ENCODE measurements at regions not wholly inside any gene's neighbourhood (a gene's known extent, or its start where the extent isn't known, plus 50 kb on each side); places are given as distances from the start of the nearest gene placed in this dataset.
"Not testable (repeated sequence)": the region's sequence is repeated elsewhere in the genome, so short reads cannot be mapped to it uniquely, and the experiment has no call there.

GRCh38 chr2:174697255-174697654 lies 67.0 kb downstream of the CHRNA1 start:
- peak; percentile 76 for DNase-seq

GRCh38 chr2:174694920-174695319 lies 69.4 kb downstream of the CHRNA1 start:
- DNase-seq: no peak

DNA sequence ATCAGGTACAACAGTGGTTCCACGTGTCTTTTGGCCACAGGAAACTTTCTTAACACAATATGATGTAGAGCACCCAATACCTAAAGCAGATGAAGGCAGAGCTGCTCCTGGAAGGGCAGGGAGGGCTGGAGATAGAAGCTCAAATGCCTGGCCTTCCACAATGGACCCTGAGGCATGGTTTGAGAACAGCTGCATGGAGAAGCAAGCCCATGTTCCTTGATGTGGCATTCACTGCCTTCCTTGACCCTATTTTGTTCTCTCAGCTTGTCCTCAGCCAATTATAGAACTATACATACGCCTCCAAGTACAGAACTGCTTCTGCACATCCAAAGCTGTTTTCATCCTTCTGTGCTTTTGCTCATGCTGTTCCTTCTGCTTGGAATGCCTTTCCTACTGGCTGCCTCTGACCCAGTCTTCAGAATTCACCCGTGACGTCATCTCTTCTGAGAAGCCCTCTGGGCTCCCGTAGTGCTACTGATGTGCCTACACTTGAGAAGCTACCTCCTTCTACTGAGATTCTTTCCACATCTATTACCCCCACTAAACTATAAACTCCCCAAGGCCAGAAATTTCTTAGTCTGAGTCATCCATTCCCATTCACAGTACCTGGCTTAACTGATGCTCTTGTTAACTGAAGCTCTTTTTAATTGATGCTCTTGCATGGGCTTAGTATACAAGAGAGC lies 69.9 kb downstream of the CHRNA1 start:
- DNase-seq: no peak

DNA sequence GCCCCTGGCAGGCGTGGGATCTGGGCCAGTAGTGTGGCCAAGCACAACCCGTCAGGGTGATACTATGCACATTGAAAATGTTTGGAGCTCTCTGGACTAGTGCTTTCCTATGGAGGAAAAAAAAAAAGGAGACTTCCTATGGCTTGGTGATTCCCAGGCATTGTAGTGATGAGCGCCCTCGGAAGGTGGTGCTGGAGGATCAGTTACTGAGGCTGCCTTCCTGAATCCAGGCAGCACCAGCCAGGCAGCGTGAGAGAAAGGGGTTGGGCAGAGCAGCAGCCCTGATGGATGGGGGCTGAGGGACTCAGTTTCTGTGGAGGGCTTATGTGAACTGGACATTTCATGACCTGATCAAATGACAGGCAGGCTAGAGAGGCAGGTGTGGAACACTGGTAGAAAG lies 70.9 kb downstream of the CHRNA1 start:
- DNase-seq: no peak

DNA sequence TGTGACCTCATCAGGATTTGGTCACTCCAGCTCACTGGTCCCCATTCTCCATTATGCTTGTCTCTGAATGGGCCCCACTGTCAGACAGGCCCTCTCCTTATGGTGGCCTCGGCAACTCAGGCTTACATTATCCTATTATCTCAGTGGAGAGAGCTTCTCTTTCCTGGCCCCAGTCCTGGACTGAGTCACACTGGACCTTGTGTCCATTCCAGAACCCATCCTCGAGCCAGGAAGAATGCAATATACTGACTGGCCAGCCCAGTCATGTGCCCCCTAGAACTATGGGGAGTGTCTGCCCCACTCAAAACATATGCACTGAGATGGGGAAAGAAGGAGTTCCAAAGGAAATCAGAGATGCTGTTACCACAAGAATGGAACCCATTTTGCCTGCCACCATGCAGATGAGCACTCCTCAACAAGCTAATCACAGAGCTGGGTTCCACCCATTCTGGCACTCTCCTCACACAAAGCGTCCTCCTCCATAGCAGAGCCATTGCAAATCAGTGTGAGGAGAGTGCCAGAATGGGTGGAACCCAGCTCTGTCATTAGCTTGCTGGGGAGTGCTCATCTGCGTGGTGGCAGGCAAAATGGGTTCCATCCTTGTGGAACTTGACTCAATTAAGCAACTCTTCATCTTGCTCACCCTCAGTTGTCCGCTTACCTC lies 71.9 kb downstream of the CHRNA1 start:
- DNase-seq: no peak

DNA sequence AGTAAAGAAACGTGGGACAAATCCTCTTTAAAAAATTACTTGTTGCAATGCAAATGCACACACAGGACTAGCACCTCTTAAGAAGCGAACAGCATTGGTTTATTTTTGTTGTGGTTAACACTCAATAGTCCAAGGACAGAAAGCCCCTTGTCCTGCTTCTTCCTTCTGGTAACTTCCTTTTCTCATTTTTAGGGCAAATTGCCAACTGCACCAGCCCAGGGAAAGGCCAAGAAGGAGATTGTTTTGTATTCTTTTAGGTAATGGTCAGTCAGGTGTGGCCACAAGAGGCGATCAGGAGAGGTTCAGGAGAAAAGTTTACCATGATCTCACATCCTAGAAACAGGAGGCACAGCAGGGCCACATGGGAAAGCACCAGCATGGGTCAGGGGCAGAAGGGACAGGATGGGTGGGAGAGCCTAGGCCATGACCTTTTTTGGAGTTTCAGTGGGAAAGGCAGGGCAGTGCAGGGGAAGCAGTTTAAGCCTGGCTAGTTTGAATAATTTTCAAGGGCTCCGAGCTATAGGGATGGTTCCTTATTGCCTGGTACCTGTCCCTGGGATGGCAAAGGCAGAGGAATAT lies 73.0 kb downstream of the CHRNA1 start:
- no peak for DNase-seq

- DNase-seq: no peak
Measured at GRCh38 chr2:174690026-174690425, 74.2 kb downstream of the CHRNA1 start.

DNA sequence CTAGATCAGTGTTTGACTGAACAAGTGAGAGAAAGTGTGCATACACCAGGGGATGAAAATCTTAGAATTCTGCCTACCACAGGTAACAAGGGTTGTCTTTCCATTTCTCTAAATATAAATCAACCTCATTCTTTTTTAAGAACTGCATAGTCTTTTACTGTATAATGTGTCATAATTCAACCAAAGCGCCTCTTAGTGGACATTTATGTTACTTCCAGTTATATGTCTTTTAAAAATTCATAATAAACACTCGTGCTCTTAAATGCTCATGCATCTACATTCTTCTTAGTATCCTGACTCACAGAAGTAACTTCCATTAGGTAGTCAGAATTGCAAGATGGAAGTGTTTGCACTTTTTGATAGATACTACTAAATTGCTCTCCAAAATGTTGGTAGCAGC lies 76.2 kb downstream of the CHRNA1 start:
- DNase-seq: no peak

- no peak for DNase-seq
Measured at GRCh38 chr2:174686430-174686829, 77.8 kb downstream of the CHRNA1 start.

- no peak for DNase-seq
Measured at GRCh38 chr2:174683392-174683759, 80.9 kb downstream of the CHRNA1 start.

GRCh38 chr2:174682578-174683391 lies 81.5 kb downstream of the CHRNA1 start:
- DNase-seq: no peak

DNA sequence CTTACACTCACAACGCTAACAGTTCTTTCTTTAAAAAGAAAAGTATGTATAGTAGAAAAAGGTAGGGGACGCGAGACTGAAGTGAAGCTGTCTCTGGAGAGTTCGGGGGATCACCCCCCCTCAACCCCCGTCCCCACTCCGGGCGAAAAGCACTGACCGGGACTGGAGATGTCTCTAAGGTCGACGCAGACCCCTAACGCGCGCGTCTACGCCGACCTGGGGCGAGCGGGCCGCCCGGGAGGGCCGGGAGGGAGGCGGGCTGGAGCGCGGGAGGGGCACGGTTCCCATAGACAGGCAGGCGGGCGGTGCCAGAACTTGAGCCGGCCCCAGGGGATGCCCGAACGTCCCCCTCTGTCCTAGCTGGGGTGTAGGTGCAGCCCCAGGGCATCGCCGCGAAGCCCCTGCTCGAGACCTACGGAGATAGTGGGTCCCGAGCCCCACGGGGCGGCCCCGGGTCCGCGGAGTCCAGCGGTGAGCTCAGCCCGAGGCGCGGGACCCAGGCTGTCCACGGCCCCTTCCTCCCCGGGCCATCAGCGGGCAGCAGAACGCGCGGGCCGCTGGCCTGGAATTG lies 82.2 kb downstream of the CHRNA1 start:
- DNase-seq: peak; percentile 67

GRCh38 chr2:174681099-174682006 lies 82.9 kb downstream of the CHRNA1 start:
- no peak for DNase-seq

- DNase-seq: no peak
Measured at GRCh38 chr2:174680221-174680620, 82.6 kb upstream of the WIPF1 start.

DNA sequence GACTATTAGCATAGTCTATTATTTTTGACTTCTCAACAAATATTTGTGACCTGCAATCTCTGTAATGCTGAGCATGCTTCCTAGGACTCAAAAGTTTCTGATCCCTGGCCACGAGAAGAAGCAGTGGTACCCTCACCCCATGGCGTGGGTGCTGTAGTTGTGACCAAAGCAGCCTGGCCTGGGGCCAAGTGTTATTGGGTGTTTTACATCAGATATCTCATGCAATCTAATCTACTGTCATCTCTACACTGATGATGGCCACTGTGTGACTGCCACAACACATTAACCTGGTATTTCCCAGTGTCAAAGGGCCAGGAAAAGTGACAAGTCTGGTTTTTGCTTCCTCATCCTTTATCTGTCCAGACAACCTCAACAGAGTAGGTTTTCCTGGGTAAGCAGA lies 80.8 kb upstream of the WIPF1 start:
- no peak for DNase-seq

- DNase-seq: no peak
Measured at GRCh38 chr2:174675615-174676014, 78.0 kb upstream of the WIPF1 start.

DNA sequence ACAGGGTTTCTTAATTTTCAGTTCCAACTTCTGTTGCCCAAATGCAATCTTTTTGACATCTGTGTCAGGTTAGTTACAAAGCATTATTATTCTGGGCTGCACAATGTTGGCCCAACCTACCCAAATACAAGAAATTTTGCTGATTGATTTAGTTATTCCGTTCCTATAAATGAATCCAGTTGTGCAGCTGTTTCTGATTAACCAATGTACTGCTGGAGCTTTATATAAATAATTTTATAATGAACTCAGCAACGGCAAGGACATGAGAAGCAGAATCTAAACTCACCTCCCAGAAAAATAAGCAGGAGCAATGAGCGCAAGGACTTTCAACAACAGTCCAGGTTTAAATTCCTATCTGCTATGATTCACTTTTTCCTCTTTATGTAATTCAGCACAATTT lies 76.3 kb upstream of the WIPF1 start:
- no peak for DNase-seq

GRCh38 chr2:174673440-174673839 lies 75.8 kb upstream of the WIPF1 start:
- no peak for DNase-seq

GRCh38 chr2:174671532-174671931 lies 73.9 kb upstream of the WIPF1 start:
- DNase-seq: not testable (repeated sequence)

DNA sequence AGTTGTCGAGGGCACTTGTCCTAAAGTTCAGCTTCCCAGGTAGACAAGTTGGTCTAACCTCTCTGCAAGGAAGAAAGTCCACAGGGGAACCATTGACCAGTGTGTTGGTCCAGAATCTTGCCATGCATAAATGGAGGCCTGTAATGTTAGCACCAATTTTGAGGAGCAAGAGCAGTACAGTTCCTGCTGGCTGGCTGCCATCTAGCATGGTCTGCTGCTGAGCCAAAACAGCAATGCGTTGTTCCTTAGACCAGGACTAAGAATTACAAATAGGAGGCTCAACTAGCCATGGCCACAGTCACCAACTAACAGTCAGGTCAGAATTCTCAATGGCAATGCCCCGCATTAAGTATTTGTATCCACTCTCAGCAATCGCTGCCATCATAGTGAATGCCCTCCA lies 72.8 kb upstream of the WIPF1 start:
- no peak for DNase-seq

- no peak for DNase-seq
Measured at GRCh38 chr2:174669336-174669735, 71.7 kb upstream of the WIPF1 start.

DNA sequence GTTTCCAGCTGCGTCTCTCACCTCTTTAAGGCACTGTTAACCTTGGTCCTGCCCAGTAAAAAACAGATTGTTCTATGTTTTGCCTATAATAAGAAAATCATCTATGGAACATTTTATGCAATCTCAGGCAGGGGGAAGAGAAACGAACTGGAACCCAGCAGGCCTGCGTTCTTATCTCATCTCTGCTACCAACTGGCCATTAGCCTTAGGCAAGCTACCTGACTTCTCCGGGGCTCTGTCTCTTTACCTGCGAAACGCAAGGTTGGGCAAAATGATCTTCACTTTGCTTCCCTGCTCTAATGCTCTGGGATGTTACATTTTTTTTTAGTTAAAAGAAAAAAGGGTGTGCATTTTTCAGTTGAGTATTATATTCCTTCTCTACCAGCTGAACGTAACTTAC lies 70.5 kb upstream of the WIPF1 start:
- DNase-seq: no peak
